ENCODE measurements at regions not wholly inside any gene's neighbourhood (a gene's known extent, or its start where the extent isn't known, plus 50 kb on each side); places are given as distances from the start of the nearest gene placed in this dataset.

- DNase-seq: peak; percentile 61
Observed at GRCh38 chr16:66315210-66315825, 51.2 kb upstream of the CDH5 start.

GRCh38 chr16:66311306-66311705 lies 55.2 kb upstream of the CDH5 start:
- no peak for DNase-seq

GRCh38 chr16:66309215-66309807 lies 57.2 kb upstream of the CDH5 start:
- DNase-seq: no peak

GRCh38 chr16:66308096-66308495 lies 58.4 kb upstream of the CDH5 start:
- DNase-seq: no peak

- no peak for DNase-seq
Observed at GRCh38 chr16:66306366-66307150, 59.9 kb upstream of the CDH5 start.

GRCh38 chr16:66304961-66305360 lies 61.5 kb upstream of the CDH5 start:
- DNase-seq: no peak

- DNase-seq: no peak
Observed at GRCh38 chr16:66304151-66304550, 62.3 kb upstream of the CDH5 start.

- no peak for DNase-seq
Observed at GRCh38 chr16:66300501-66300900, 66.0 kb upstream of the CDH5 start.

- DNase-seq: no peak
Observed at GRCh38 chr16:66300037-66300436, 66.5 kb upstream of the CDH5 start.

- no peak for DNase-seq
Observed at GRCh38 chr16:66299349-66299748, 67.1 kb upstream of the CDH5 start.

GRCh38 chr16:66298571-66299120 lies 67.8 kb upstream of the CDH5 start:
- no peak for DNase-seq

- no peak for DNase-seq
Observed at GRCh38 chr16:66298006-66298405, 68.5 kb upstream of the CDH5 start.

- no peak for DNase-seq
Observed at GRCh38 chr16:66296591-66296990, 69.9 kb upstream of the CDH5 start.

- DNase-seq: no peak
Observed at GRCh38 chr16:66295761-66296546, 70.5 kb upstream of the CDH5 start.

- no peak for DNase-seq
Observed at GRCh38 chr16:66295213-66295612, 71.3 kb upstream of the CDH5 start.

- no peak for DNase-seq
Observed at GRCh38 chr16:66294507-66294906, 72.0 kb upstream of the CDH5 start.

GRCh38 chr16:66293932-66294331 lies 72.6 kb upstream of the CDH5 start:
- no peak for DNase-seq

- DNase-seq: no peak
Observed at GRCh38 chr16:66293207-66293735, 73.2 kb upstream of the CDH5 start.

GRCh38 chr16:66292241-66292935 lies 74.1 kb upstream of the CDH5 start:
- DNase-seq: no peak

GRCh38 chr16:66291833-66292232 lies 74.7 kb upstream of the CDH5 start:
- DNase-seq: no peak

GRCh38 chr16:66290431-66290830 lies 76.1 kb upstream of the CDH5 start:
- DNase-seq: no peak

GRCh38 chr16:66289986-66290385 lies 76.5 kb upstream of the CDH5 start:
- DNase-seq: no peak

Measured in amniotic stem cell (primary cell).